Fibroblast of villous mesenchyme (primary cell): ENCODE measurements at regions not wholly inside any gene's neighbourhood (a gene's known extent, or its start where the extent isn't known, plus 50 kb on each side); places are given as distances from the start of the nearest gene placed in this dataset.
"Not testable (repeated sequence)": the region's sequence is repeated elsewhere in the genome, so short reads cannot be mapped to it uniquely, and the experiment has no call there.

Source experiments
- DNase-seq: peaks from one replicate; pipeline ENCODE4 v3.0.0-alpha.2; 2010; ENCODE audit warnings: low read depth
- H3K4me3 ChIP-seq: 2 replicates; pipeline ENCODE4 v1.5.1; 2011; ENCODE audit warnings: low read depth, mild to moderate bottlenecking, low read length
- TF ChIP-seq, protein P1 (sequence below): IDR thresholded peaks from 2 replicates; pipeline ENCODE4 v1.5.1; 2012; ENCODE audit warnings: low read depth, mild to moderate bottlenecking, low read length; ENCODE audit not compliant: insufficient read depth

- DNase-seq = no peak
- no peak overlapping the region for H3K4me3 ChIP-seq
- TF ChIP-seq, protein P1, sequence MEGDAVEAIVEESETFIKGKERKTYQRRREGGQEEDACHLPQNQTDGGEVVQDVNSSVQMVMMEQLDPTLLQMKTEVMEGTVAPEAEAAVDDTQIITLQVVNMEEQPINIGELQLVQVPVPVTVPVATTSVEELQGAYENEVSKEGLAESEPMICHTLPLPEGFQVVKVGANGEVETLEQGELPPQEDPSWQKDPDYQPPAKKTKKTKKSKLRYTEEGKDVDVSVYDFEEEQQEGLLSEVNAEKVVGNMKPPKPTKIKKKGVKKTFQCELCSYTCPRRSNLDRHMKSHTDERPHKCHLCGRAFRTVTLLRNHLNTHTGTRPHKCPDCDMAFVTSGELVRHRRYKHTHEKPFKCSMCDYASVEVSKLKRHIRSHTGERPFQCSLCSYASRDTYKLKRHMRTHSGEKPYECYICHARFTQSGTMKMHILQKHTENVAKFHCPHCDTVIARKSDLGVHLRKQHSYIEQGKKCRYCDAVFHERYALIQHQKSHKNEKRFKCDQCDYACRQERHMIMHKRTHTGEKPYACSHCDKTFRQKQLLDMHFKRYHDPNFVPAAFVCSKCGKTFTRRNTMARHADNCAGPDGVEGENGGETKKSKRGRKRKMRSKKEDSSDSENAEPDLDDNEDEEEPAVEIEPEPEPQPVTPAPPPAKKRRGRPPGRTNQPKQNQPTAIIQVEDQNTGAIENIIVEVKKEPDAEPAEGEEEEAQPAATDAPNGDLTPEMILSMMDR = no peak
Observed at GRCh38 chr2:228359473-228359872, 178.0 kb upstream of the SPHKAP start.

DNA sequence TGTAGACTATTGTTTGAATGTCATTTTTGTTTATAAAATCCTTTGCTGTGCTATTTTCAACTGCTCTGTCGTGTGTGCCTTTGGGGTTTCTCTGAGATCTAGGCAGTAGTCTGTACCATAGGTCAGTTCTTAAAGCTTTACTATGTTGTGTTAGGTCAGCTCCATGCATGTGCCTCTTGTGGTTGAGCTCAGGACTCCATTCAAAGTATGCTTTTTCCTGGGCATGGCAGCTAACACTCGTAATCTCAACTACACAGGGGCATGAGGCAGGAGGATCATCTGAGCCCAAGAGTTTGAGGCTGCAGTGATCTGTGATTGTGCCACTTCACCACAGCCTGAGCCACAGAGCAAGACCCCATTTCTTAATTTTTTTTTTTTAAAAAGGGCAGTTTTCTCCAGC is 174.4 kb upstream of the SPHKAP start:
- no peak for DNase-seq
- TF ChIP-seq, protein P1 = no peak
- H3K4me3 ChIP-seq = no peak overlapping the region

DNA sequence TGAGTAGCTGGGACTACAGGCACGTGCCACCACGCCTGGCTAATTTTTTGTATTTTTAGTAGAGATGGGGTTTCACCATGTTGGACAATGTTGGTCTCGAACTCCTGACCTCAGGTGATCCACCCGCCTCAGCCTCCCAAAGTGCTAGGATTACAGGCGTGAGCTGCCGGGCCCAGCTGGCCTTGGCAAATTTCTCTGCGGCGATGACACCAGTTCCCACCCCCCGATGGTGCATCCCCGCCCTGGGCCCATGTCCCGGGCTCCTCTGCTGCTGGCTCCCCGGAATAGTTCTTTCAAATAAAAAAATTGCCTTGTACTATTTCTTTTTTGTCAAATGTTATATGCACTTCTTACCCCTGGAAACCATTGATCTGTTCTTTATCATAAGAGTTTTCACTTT is 171.5 kb upstream of the SPHKAP start:
- not testable (repeated sequence) for H3K4me3 ChIP-seq, DNase-seq

DNA sequence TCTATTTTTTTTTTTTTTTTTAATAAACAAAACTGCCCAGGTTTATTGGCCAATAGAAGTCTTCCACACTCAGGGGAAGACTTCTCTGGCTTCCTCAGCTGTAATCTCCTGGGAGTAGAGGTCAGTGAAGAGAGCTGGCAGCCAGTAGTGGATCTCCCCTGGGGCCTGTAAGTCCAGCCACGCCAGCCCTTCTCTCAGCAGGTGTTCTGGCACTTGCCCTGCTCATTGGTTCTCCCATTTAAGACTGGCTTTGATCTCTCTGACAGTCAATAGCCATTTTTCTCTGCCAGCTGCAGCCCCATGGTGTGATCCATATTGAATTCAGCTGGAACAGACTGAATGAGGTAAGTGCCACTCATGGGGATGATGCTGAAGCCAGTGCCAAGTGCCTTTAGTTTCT is 170.6 kb upstream of the SPHKAP start:
- no peak overlapping the region for H3K4me3 ChIP-seq
- DNase-seq = no peak
- TF ChIP-seq, protein P1 = no peak

DNA sequence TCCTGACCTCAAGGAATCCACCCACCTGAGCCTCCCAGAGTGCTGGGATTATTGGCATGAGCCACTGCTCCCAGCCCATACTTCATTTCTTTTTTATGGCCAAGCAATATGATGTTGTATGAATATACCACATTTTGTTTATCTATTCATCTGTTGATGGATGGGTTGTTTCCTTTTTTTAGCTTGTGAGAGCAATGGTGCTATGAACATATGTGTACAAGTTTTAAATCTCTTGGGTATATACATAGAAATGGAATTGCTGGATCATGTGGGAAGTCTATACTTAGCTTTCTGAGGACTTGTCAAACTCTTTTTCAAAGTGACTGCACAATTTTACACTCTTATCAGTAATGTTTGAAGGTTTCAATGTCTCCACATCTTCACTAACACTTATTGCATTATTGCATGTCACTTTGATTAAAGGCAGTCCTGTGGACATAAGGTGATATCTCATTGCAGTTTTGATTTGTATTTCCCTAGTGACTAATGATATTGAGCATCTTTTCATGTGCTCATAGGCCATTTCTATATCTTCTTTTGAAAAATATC is 167.1 kb upstream of the SPHKAP start:
- TF ChIP-seq, protein P1 = no peak
- H3K4me3 ChIP-seq = no peak overlapping the region
- no peak for DNase-seq

DNA sequence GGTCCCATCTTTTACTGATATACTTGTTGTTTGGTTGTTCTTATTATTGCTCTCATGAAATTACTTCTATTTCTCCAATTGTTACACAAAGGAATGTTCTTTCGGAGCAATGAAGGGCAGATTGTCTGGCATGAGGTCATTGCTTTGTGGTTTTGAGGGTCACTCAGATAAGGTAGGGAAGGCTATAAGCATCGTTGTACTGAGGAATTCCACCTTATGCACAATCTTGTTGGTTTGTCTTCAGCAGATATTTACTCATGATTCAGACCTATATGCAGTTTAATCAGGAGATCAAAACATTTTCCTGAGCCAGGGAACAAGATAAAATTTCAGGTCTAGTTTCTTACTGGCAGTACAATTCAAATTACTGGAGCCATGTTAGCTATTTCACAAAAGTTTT is 163.0 kb upstream of the SPHKAP start:
- no peak for DNase-seq
- TF ChIP-seq, protein P1 = no peak

DNA sequence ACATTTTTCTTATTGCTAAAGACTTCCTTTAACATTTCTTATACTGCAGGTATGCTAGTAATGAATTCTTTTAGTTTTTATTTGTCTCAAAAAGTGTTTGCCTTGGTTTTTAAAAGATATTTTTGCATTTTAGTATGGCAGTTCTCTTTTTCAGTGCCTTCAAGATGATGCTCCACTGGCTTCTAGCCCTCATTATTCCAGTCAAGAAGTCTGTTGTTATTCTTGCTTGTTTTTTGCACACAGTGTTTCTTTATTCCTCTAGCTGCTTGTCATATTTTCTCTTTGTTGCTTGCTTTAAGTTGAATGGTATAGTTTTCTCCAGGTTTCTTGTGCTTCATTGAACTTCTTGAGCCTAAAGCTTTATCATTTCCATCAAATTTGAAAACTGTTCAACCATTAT is 158.0 kb upstream of the SPHKAP start:
- no peak overlapping the region for H3K4me3 ChIP-seq
- TF ChIP-seq, protein P1 = no peak
- DNase-seq = no peak

More for the DNA sequence above, 163.0 kb upstream of the SPHKAP start:
- H3K4me3 ChIP-seq = no peak overlapping the region
